Smooth muscle cell (in vitro differentiated cells): ENCODE measurements at regions not wholly inside any gene's neighbourhood (a gene's known extent, or its start where the extent isn't known, plus 50 kb on each side); places are given as distances from the start of the nearest gene placed in this dataset.

Source experiments
- DNase-seq: peaks from one replicate; lab custom pipeline; 2025; ENCODE audit not compliant: unreplicated experiment; lab: John Stamatoyannopoulos, UW
- H2AFZ ChIP-seq: fragments of 200-600 bp; sonication (generic); 2 replicates; pipeline ENCODE4 v1.6.0; 2016; ENCODE audit warnings: antibody characterized with exemption, low read depth, mild to moderate bottlenecking
- H3F3A ChIP-seq: fragments of 200-600 bp; sonication (generic); 2 replicates; pipeline ENCODE4 v1.6.0; 2017; ENCODE audit warnings: antibody characterized with exemption, low read depth
- H3K27ac ChIP-seq: fragments of 200-600 bp; sonication (generic); 2 replicates; pipeline ENCODE4 v1.5.1; 2016; ENCODE audit warnings: low read depth, mild to moderate bottlenecking
- H3K27me3 ChIP-seq: fragments of 200-600 bp; sonication (generic); 2 replicates; pipeline ENCODE4 v1.6.1; 2016; ENCODE audit warnings: low read depth, mild to moderate bottlenecking
- H3K36me3 ChIP-seq: fragments of 200-600 bp; sonication (generic); 2 replicates; pipeline ENCODE4 v1.5.1; 2016; ENCODE audit warnings: low read depth
- H3K4me1 ChIP-seq: fragments of 200-600 bp; sonication (generic); 2 replicates; pipeline ENCODE4 v1.5.1; 2016; ENCODE audit warnings: low read depth
- H3K4me2 ChIP-seq: fragments of 200-600 bp; sonication (generic); 2 replicates; pipeline ENCODE4 v1.6.0; 2016; ENCODE audit warnings: mild to moderate bottlenecking
- H3K4me3 ChIP-seq: fragments of 200-600 bp; sonication (generic); 2 replicates; pipeline ENCODE4 v1.5.1; 2016; ENCODE audit warnings: mild to moderate bottlenecking
- H3K79me2 ChIP-seq: fragments of 200-600 bp; sonication (generic); 2 replicates; pipeline ENCODE4 v1.6.0; 2016; ENCODE audit warnings: low read depth, mild to moderate bottlenecking
- H3K9ac ChIP-seq: fragments of 200-600 bp; sonication (generic); 2 replicates; pipeline ENCODE4 v1.6.0; 2016; ENCODE audit warnings: low read depth
- H3K9me3 ChIP-seq: fragments of 200-600 bp; sonication (generic); replicated peaks from 2 replicates; pipeline ENCODE4 v1.5.1; 2016; ENCODE audit warnings: low read depth
- H4K20me1 ChIP-seq: fragments of 200-600 bp; sonication (generic); 2 replicates; pipeline ENCODE4 v1.6.0; 2016; ENCODE audit warnings: low read depth
- CTCF ChIP-seq: fragments of 200-600 bp; sonication (generic); IDR thresholded peaks from 2 replicates; pipeline ENCODE4 v1.5.1; 2017; ENCODE audit warnings: borderline replicate concordance, mild to moderate bottlenecking, antibody characterized with exemption; ENCODE audit not compliant: insufficient read depth, poor library complexity, severe bottlenecking
- WGBS: methylation state at CpG from one replicate; pipeline ENCODE4 v1.1.7; 2016; ENCODE audit warnings: low lambda C conversion rate; 5-methylcytosine and 5-hydroxymethylcytosine counted together

GRCh38 chr6:25025248-25025918 is 89.6 kb upstream of the RIPOR2 start:
- Histone ChIP-seq H3K27ac (peak overlapping the region; percentile 50), H3K4me3 (no peak overlapping the region), H4K20me1 (no peaks in the 10 kb centered on the region), H3K4me2 (no peak overlapping the region), H3K27me3 (no peaks in the 10 kb centered on the region), H3K79me2 (no peaks in the 10 kb centered on the region), H3K9ac (no peak overlapping the region), H3K4me1 (no peaks in the 10 kb centered on the region), H3K36me3 (no peaks in the 10 kb centered on the region), H3F3A (no peaks in the 10 kb centered on the region), H3K9me3 (no peaks in the 10 kb centered on the region), H2AFZ (no peak overlapping the region)
- WGBS = 93% methylated on average over 4 of the region's 4 CpGs
- no peak for TF ChIP-seq CTCF
- DNase-seq = no peak

GRCh38 chr6:25025919-25026301 is 90.2 kb upstream of the RIPOR2 start:
- no peaks in the 10 kb centered on the region for H3K36me3 ChIP-seq
- no peak overlapping the region for H3K4me3 ChIP-seq
- H3K9me3 ChIP-seq = no peaks in the 10 kb centered on the region
- H4K20me1 ChIP-seq = no peaks in the 10 kb centered on the region
- 65% methylated on average over 2 of the region's 2 CpGs for WGBS
- H3K4me2 ChIP-seq = no peak overlapping the region
- H3K27me3 ChIP-seq = no peaks in the 10 kb centered on the region
- no peak for TF ChIP-seq CTCF
- H2AFZ ChIP-seq = no peak overlapping the region
- no peak overlapping the region for H3K9ac ChIP-seq
- no peak for DNase-seq
- H3K4me1 ChIP-seq = no peaks in the 10 kb centered on the region
- no peaks in the 10 kb centered on the region for H3K79me2 ChIP-seq
- H3F3A ChIP-seq = no peaks in the 10 kb centered on the region
- H3K27ac ChIP-seq = peak overlapping the region; percentile 50

- WGBS = 54% methylated on average over 2 of the region's 2 CpGs
- Histone ChIP-seq H3K27ac (peak overlapping the region; percentile 50), H3K27me3 (no peaks in the 10 kb centered on the region), H2AFZ (no peak overlapping the region), H3K4me2 (no peak overlapping the region), H3K4me1 (no peaks in the 10 kb centered on the region), H4K20me1 (no peaks in the 10 kb centered on the region), H3K9me3 (no peaks in the 10 kb centered on the region), H3K9ac (no peak overlapping the region), H3K36me3 (no peaks in the 10 kb centered on the region), H3F3A (no peaks in the 10 kb centered on the region), H3K79me2 (no peaks in the 10 kb centered on the region), H3K4me3 (no peak overlapping the region)
- DNase-seq = no peak
- no peak for TF ChIP-seq CTCF
These were observed 91.0 kb upstream of the RIPOR2 start for GRCh38 chr6:25026723-25027122.
